Endothelial cell of umbilical vein (primary cell): ENCODE measurements at regions not wholly inside any gene's neighbourhood (a gene's known extent, or its start where the extent isn't known, plus 50 kb on each side); places are given as distances from the start of the nearest gene placed in this dataset.
"Not testable (repeated sequence)": the region's sequence is repeated elsewhere in the genome, so short reads cannot be mapped to it uniquely, and the experiment has no call there.

ENCODE experiments used
- CTCF ChIP-seq, 2 donors: IDR thresholded peaks; 1 replicate in 1 of 2; 2 replicates in 1 of 2; pipeline ENCODE4 v1.5.1; 2011; ENCODE audit warnings: low read length in 2 of 2, mild to moderate bottlenecking in 2 of 2, moderate library complexity in 2 of 2, control low read depth in 1 of 2, inconsistent platforms in 1 of 2, low read depth in 1 of 2; ENCODE audit not compliant: insufficient read depth in 1 of 2; ENCODE audit errors: extremely low read depth in 1 of 2
- EZH2 ChIP-seq: IDR thresholded peaks from 2 replicates; pipeline ENCODE4 v1.6.1; 2012; ENCODE audit warnings: borderline replicate concordance, low read depth, mild to moderate bottlenecking, moderate library complexity, low read length, inconsistent platforms; ENCODE audit not compliant: severe bottlenecking
- FOS ChIP-seq: IDR thresholded peaks from 2 replicates; pipeline ENCODE4 v1.6.1; 2011; ENCODE audit warnings: mild to moderate bottlenecking, low read length, moderate library complexity, borderline replicate concordance; ENCODE audit not compliant: insufficient read depth
- JUN ChIP-seq: IDR thresholded peaks from 2 replicates; pipeline ENCODE4 v1.6.1; 2011; ENCODE audit warnings: borderline replicate concordance, low read depth; ENCODE audit not compliant: insufficient read length, insufficient read depth
- MYC ChIP-seq: IDR thresholded peaks from one replicate; pipeline ENCODE4 v1.6.1; 2011; ENCODE audit warnings: mild to moderate bottlenecking, low read depth, low read length
- POLR2A ChIP-seq: IDR thresholded peaks from 2 replicates; pipeline ENCODE4 v1.6.1; 2012; ENCODE audit warnings: low read depth, mild to moderate bottlenecking, control low read depth, low read length
- POLR2AphosphoS5 ChIP-seq: IDR thresholded peaks from 2 replicates; pipeline ENCODE4 v1.6.1; 2012; ENCODE audit warnings: low read depth, mild to moderate bottlenecking, control low read depth, low read length, moderate library complexity; ENCODE audit not compliant: insufficient read depth
- TF ChIP-seq, protein P1 (sequence below): IDR thresholded peaks from 2 replicates; pipeline ENCODE4 v1.6.1; 2011; ENCODE audit not compliant: insufficient read depth, insufficient read length

DNA sequence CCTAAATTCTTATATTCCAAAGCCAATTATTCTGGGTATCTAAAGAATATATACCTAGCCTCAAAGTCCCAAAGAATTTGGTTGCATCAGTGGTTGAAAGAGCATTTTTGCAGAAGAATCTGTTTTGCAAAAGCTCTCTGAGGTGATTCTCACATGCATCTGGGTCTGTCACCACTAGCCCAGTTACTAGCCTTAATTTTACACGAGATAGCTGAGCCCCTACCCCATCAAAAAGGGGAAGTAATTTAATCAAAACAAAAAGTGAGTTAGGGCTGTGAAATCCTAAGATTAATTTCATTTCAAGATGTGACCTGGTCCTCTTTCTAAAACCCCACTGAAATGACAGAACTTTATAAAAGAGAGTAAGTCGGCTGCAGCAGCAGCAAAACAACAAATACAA, 53.7 kb upstream of the ZSCAN2 start:
- TF ChIP-seq MYC; CTCF (IDR thresholded peaks at IDR 0.05; ENCODE audit: extremely low read depth in 1 of 2, insufficient read depth in 1 of 2, low read depth in 1 of 2, low read length in 2 of 2); POLR2AphosphoS5; EZH2; FOS; POLR2A; JUN: not testable (repeated sequence)
- TF ChIP-seq, protein P1, sequence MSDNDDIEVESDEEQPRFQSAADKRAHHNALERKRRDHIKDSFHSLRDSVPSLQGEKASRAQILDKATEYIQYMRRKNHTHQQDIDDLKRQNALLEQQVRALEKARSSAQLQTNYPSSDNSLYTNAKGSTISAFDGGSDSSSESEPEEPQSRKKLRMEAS, result not testable (repeated sequence)
